ENCODE measurements at regions not wholly inside any gene's neighbourhood (a gene's known extent, or its start where the extent isn't known, plus 50 kb on each side); places are given as distances from the start of the nearest gene placed in this dataset.

DNA sequence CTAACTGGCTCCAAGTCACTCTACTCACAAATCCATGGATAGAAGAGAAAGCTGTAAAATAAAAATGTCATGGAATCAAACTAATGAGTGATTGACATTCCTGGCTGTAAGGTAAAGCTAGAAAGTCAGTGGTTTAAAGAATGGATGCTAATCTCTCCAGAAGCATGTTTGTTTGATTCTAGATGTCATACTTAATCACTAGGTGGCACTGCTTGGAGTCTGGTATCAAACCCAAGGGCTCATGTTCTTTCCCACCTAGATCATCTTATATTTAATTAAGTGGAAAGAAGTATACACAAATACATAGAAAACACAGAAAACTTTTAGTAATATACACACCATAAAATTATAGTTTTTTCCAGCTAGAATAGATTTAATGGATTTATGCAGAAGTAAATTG is 2666.6 kb downstream of the PCDH7 start:
- TF ChIP-seq RAD21 (IDR thresholded peaks at IDR 0.05; ENCODE audit: low read depth) (peak; percentile 23; the same call in 1 of the 2 replicates), CEBPB (IDR thresholded peaks at IDR 0.05) (no peak), ZBTB7A (IDR thresholded peaks at IDR 0.05; ENCODE audit: low read depth) (no peak)

DNA sequence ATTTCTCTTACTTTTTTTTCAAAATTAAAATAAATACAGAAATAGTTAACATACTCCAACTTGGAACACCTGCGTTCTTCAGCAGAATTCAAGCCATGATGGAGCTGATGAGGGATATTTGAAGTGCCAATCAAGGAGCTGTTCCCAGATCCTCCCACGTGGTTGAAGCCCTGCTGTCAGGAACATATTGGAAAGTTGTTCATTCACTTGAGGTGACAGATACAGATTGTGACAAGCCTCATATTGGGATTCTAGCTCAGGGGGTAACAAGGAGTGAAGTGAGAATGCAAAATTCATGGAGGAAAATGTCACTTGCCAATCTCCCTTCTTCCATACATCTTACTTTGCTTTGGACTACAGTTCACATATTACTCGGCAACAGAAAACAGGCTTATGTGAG is 2670.8 kb downstream of the PCDH7 start:
- TF ChIP-seq EGR1 (IDR thresholded peaks at IDR 0.05) (no peak), EP300 (IDR thresholded peaks at IDR 0.05; ENCODE audit: borderline replicate concordance) (no peak), TAF1 (IDR thresholded peaks at IDR 0.05; ENCODE audit: low read depth) (no peak), CEBPB (IDR thresholded peaks at IDR 0.05) (no peak), YY1 (IDR thresholded peaks at IDR 0.05; ENCODE audit: low read depth) (no peak), CREB1 (IDR thresholded peaks at IDR 0.05; ENCODE audit: low read depth) (no peak), ZBTB7A (IDR thresholded peaks at IDR 0.05; ENCODE audit: low read depth) (no peak), FOXM1 (IDR thresholded peaks at IDR 0.05; ENCODE audit: borderline replicate concordance, low read depth) (no peak), RAD21 (IDR thresholded peaks at IDR 0.05; ENCODE audit: low read depth) (no peak), NFIC (IDR thresholded peaks at IDR 0.05) (no peak), TEAD4 (IDR thresholded peaks at IDR 0.05) (no peak), TCF12 (IDR thresholded peaks at IDR 0.05; ENCODE audit: low read depth) (no peak)
- TF ChIP-seq, protein P1, sequence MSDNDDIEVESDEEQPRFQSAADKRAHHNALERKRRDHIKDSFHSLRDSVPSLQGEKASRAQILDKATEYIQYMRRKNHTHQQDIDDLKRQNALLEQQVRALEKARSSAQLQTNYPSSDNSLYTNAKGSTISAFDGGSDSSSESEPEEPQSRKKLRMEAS (IDR thresholded peaks at IDR 0.05): no peak
- TF ChIP-seq, protein P2, sequence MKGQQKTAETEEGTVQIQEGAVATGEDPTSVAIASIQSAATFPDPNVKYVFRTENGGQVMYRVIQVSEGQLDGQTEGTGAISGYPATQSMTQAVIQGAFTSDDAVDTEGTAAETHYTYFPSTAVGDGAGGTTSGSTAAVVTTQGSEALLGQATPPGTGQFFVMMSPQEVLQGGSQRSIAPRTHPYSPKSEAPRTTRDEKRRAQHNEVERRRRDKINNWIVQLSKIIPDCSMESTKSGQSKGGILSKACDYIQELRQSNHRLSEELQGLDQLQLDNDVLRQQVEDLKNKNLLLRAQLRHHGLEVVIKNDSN (IDR thresholded peaks at IDR 0.05): no peak
- TF ChIP-seq, protein P3, sequence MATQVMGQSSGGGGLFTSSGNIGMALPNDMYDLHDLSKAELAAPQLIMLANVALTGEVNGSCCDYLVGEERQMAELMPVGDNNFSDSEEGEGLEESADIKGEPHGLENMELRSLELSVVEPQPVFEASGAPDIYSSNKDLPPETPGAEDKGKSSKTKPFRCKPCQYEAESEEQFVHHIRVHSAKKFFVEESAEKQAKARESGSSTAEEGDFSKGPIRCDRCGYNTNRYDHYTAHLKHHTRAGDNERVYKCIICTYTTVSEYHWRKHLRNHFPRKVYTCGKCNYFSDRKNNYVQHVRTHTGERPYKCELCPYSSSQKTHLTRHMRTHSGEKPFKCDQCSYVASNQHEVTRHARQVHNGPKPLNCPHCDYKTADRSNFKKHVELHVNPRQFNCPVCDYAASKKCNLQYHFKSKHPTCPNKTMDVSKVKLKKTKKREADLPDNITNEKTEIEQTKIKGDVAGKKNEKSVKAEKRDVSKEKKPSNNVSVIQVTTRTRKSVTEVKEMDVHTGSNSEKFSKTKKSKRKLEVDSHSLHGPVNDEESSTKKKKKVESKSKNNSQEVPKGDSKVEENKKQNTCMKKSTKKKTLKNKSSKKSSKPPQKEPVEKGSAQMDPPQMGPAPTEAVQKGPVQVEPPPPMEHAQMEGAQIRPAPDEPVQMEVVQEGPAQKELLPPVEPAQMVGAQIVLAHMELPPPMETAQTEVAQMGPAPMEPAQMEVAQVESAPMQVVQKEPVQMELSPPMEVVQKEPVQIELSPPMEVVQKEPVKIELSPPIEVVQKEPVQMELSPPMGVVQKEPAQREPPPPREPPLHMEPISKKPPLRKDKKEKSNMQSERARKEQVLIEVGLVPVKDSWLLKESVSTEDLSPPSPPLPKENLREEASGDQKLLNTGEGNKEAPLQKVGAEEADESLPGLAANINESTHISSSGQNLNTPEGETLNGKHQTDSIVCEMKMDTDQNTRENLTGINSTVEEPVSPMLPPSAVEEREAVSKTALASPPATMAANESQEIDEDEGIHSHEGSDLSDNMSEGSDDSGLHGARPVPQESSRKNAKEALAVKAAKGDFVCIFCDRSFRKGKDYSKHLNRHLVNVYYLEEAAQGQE (IDR thresholded peaks at IDR 0.05; ENCODE audit: low read depth): no peak

DNA sequence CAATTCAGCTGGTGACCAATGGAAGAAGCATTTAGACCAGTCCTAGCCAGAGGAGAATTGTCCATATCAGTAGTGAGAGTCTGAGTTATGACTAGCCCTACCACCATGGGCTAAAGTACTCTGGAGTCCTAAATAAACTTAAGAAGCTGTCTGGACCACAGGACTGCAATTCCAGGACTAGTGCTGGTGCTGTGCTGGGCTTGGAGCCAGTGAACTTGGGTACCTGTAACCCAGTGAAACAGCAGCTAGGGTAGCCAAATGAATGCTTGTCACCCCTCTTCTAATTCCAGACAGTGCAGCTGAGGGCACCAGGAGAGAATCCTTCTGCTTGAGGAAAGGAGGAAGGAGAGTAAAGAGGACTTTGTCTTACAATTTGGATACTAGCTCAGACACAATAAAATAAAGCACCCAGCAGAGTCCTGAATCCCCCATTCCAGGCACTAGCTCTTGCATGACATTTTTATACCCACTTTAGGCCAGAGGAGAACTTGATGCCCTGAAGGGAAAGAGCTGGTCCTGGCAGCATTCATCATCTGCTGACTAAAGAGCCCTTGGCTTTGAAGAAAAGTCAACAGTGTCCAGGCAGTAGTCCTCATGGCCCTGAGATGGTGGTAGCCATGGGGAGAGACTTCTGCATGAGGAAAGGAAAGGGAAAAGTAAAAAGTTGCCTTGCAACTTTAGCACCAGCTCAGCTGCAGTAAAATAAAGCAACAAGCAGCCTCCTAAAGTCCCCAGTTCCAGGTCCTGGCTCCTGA is 2675.7 kb downstream of the PCDH7 start:
- TF ChIP-seq YY1 (IDR thresholded peaks at IDR 0.05; ENCODE audit: low read depth) (no peak), TCF12 (IDR thresholded peaks at IDR 0.05; ENCODE audit: low read depth) (no peak), EP300 (IDR thresholded peaks at IDR 0.05; ENCODE audit: borderline replicate concordance) (no peak), TEAD4 (IDR thresholded peaks at IDR 0.05) (no peak), CEBPB (IDR thresholded peaks at IDR 0.05) (no peak), CREB1 (IDR thresholded peaks at IDR 0.05; ENCODE audit: low read depth) (no peak), FOXM1 (IDR thresholded peaks at IDR 0.05; ENCODE audit: borderline replicate concordance, low read depth) (no peak)
- TF ChIP-seq, protein P3 (IDR thresholded peaks at IDR 0.05; ENCODE audit: low read depth): no peak
- TF ChIP-seq, protein P2 (IDR thresholded peaks at IDR 0.05): no peak
- TF ChIP-seq, protein P1 (IDR thresholded peaks at IDR 0.05): no peak

DNA sequence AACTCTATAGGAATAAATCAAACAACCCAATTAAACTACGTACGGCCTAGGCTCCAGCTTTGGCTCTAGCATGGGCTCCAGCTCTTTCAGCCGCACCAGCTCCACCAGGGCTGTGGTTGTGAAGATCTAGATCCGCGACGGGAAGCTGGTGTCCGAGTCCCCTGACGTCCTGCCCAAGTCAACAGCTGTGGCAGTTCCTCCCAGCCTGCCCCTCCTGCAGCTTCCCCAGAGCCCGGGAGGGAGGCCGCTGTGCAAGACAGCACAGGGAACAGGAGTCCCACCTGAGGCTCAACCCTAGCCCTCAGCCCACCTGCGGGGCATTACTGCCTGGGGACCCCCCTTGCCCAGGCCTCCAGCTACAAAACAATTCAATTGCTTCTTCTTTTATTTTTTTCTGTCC is 2680.3 kb downstream of the PCDH7 start:
- TF ChIP-seq CEBPB (IDR thresholded peaks at IDR 0.05) (no peak), RAD21 (IDR thresholded peaks at IDR 0.05; ENCODE audit: low read depth) (no peak), EGR1 (IDR thresholded peaks at IDR 0.05) (no peak), TCF12 (IDR thresholded peaks at IDR 0.05; ENCODE audit: low read depth) (no peak), ZBTB7A (IDR thresholded peaks at IDR 0.05; ENCODE audit: low read depth) (no peak)
- TF ChIP-seq, protein P1 (IDR thresholded peaks at IDR 0.05): no peak

DNA sequence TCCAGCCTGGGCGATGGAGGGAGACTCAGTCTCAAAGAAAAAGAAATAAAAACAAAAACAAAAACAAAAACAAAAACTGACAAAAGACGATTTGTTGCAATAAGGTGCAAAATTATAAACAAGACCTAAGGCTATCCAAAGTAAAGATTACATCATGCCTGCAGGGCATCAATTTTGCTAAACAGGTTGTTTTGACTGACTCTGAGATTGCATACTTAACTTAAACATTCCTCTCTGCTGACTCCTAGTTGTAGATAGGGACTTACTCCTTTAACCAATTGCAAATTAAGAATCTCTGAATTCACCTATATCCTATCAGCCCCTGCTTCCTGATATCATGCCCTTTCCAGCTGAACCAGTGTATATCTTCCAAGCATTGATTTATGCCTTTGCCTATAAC is 2687.3 kb downstream of the PCDH7 start:
- no peak for TF ChIP-seq EGR1 (IDR thresholded peaks at IDR 0.05)
- no peak for TF ChIP-seq EP300 (IDR thresholded peaks at IDR 0.05; ENCODE audit: borderline replicate concordance)
- no peak for TF ChIP-seq CEBPB (IDR thresholded peaks at IDR 0.05)
- no peak for TF ChIP-seq CREB1 (IDR thresholded peaks at IDR 0.05; ENCODE audit: low read depth)

DNA sequence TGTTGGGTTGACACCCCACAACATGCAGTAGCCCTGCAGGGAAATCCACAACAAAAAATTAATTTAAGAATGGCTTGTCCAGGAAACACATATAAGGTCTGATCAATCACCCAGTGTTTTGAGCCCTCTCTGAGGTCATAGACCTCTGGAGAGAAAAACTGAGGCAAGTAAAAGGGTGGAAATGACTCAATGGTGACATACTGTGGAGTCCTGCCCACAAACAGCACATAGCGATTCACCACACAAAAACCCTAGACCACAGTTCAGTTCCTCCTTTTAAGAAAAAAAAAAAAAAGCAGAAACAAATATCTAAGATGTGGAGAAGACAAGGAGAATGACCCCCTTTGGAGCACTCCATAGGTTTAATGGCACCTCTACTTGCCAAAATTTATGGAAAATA is 2691.0 kb downstream of the PCDH7 start:
- no peak for TF ChIP-seq TEAD4 (IDR thresholded peaks at IDR 0.05)
- no peak for TF ChIP-seq YY1 (IDR thresholded peaks at IDR 0.05; ENCODE audit: low read depth)
- no peak for TF ChIP-seq TCF12 (IDR thresholded peaks at IDR 0.05; ENCODE audit: low read depth)
- TF ChIP-seq, protein P2 (IDR thresholded peaks at IDR 0.05): no peak
- TF ChIP-seq, protein P3 (IDR thresholded peaks at IDR 0.05; ENCODE audit: low read depth): no peak
- TF ChIP-seq EP300 (IDR thresholded peaks at IDR 0.05; ENCODE audit: borderline replicate concordance): no peak
- TF ChIP-seq, protein P1 (IDR thresholded peaks at IDR 0.05): no peak
- no peak for TF ChIP-seq TAF1 (IDR thresholded peaks at IDR 0.05; ENCODE audit: low read depth)
- TF ChIP-seq CREB1 (IDR thresholded peaks at IDR 0.05; ENCODE audit: low read depth): no peak
- TF ChIP-seq EGR1 (IDR thresholded peaks at IDR 0.05): no peak
- TF ChIP-seq ZBTB7A (IDR thresholded peaks at IDR 0.05; ENCODE audit: low read depth): no peak
- TF ChIP-seq CEBPB (IDR thresholded peaks at IDR 0.05): no peak
- no peak for TF ChIP-seq RAD21 (IDR thresholded peaks at IDR 0.05; ENCODE audit: low read depth)
- TF ChIP-seq FOXM1 (IDR thresholded peaks at IDR 0.05; ENCODE audit: borderline replicate concordance, low read depth): no peak
- no peak for TF ChIP-seq NFIC (IDR thresholded peaks at IDR 0.05)
